Heart right ventricle (tissue), 16 donors: ENCODE measurements at regions not wholly inside any gene's neighbourhood (a gene's known extent, or its start where the extent isn't known, plus 50 kb on each side); places are given as distances from the start of the nearest gene placed in this dataset.

ENCODE experiments used
- ATAC-seq, 8 donors: fragments of 200-7000 bp; cut with Tn5 transposase; one replicate each; pipeline ENCODE4 v1.9.1; 2020; ENCODE audit warnings: mild to moderate bottlenecking in 8 of 8, moderate library complexity in 8 of 8, moderate number of reproducible peaks in 1 of 8
- DNase-seq, 2 donors: peaks; one replicate each; pipeline ENCODE4 v3.0.0-alpha.2; 2020
- H3K27ac ChIP-seq, 10 donors: fragments of 200-600 bp; sonication (generic) in 2 of 10; one replicate each; pipeline versions ENCODE4 v1.5.0 to v1.8.0; 2020 to 2022; ENCODE audit warnings: mild to moderate bottlenecking in 3 of 10
- H3K27me3 ChIP-seq, 7 donors: fragments of 200-600 bp; one replicate each; pipeline ENCODE4 v1.8.0; 2021 to 2022; ENCODE audit warnings: mild to moderate bottlenecking in 2 of 7
- H3K36me3 ChIP-seq, 9 donors: fragments of 200-600 bp; sonication (generic) in 1 of 9; one replicate each; pipeline versions ENCODE4 v1.5.0 to v1.8.0; 2020 to 2022; ENCODE audit warnings: mild to moderate bottlenecking in 2 of 9
- H3K4me1 ChIP-seq, 9 donors: fragments of 200-600 bp; sonication (generic) in 1 of 9; one replicate each; pipeline versions ENCODE4 v1.5.0 to v1.8.0; 2020 to 2022; ENCODE audit warnings: mild to moderate bottlenecking in 4 of 9
- H3K4me3 ChIP-seq, 10 donors: fragments of 200-600 bp; sonication (generic) in 2 of 10; one replicate each; pipeline versions ENCODE4 v1.5.0 to v1.8.0; 2020 to 2022; ENCODE audit warnings: mild to moderate bottlenecking in 7 of 10, moderate library complexity in 2 of 10
- H3K9me3 ChIP-seq, 11 donors: fragments of 200-600 bp in 10 of 11; sonication (generic) in 2 of 11; one replicate each; pipeline versions ENCODE4 v1.5.0 to v1.8.0; 2013 to 2022; ENCODE audit warnings: mild to moderate bottlenecking in 2 of 11, control low read depth in 1 of 11, moderate library complexity in 1 of 11
- CTCF ChIP-seq, 9 donors: fragments of 200-600 bp; sonication (generic) in 2 of 9; IDR thresholded peaks; one replicate each; pipeline versions ENCODE4 v1.5.0 to v1.8.0; 2021 to 2022; ENCODE audit warnings: antibody characterized with exemption in 9 of 9, mild to moderate bottlenecking in 5 of 9, moderate library complexity in 1 of 9
- WGBS, 2 donors: extraction: QIAGEN DNeasy Blood & Tissue Kit; methylation state at CpG; one replicate each; pipeline ENCODE4 v1.1.7; 2013; ENCODE audit warnings: inconsistent platforms in 1 of 2; 5-methylcytosine and 5-hydroxymethylcytosine counted together
- intact Hi-C, 10 donors: fragments of 100-400 bp; cut with DNase I; formaldehyde crosslinking; loops; one replicate each; pipeline versions ENCODE4 v1.11.1 to v1.14.2; 2022
- donor health status: Arrhythmogenic right ventricular cardiomyopathy.
- donor health status: ischemic (EF 13 %, LVEDD 7.1; RV severe dilation, severe dysfunction).
- donor health status: healthy with polysubstance abuse.
- donor health status: DM: no; HTN: yes; CAD: no.
- donor health status: DM: no; HTN: no; CAD: no.
- donor health status: ischemic (EF 25% LVEDD 6.9; RV normal size, moderate dysfunction).
- donor health status: ischemic (EF 25% LVEDD 5.7; RV mildly dilated, moderate dysfunction).
- donor health status: healthy.
- donor health status: DM: yes; HTN: yes; CAD: no.
- donor health status: Ischemic cardiomyopathy.
- donor health status: ischemic (EF 35%, LVEDD 5.7; RV mildly dilated, moderate dysfunction).
- donor health status: nonischemic (EF 11% LVEDD 7.7; RV severe dilation, severe dysfunction).
- donor health status: DM: yes; HTN: yes; CAD: no.
- donor health status: PGD.
- donor health status: ischemic (EF 29% LVEDD 5.4; RV normal size, mild dysfunction).
- donor health status: nonischemic (EF 23%, LVEDD 6.1; RV moderate dilation, normal function).

- Histone ChIP-seq H3K36me3 (no peaks in the 10 kb centered on the region), H3K27me3 (peaks cover 0 to 3% (median 0%) of the 10 kb centered on the region in 7 donors), H3K4me1 (no peaks in the 10 kb centered on the region), H3K4me3 (no peak overlapping the region), H3K9me3 (peaks cover 0 to 18% (median 0%) of the 10 kb centered on the region in 11 donors), H3K27ac (no peak overlapping the region)
- TF ChIP-seq CTCF (IDR thresholded peaks at IDR 0.05): no peak
- ATAC-seq (no peak), DNase-seq (no peak)
- 85 to 97% methylated on average over 2 of the region's 2 CpGs for WGBS, 2 donors
- intact Hi-C loops: no loop called here
These were observed 566.1 kb upstream of the MIS18BP1 start for GRCh38 chr14:45819107-45819506.

- Histone ChIP-seq H3K4me1 (no peaks in the 10 kb centered on the region), H3K36me3 (no peaks in the 10 kb centered on the region), H3K4me3 (no peak overlapping the region), H3K27ac (no peak overlapping the region), H3K9me3 (peaks cover 0 to 3% (median 0%) of the 10 kb centered on the region in 11 donors), H3K27me3 (no peaks in the 10 kb centered on the region)
- WGBS, 2 donors: 72 to 83% methylated on average over 2 of the region's 2 CpGs
- TF ChIP-seq CTCF (IDR thresholded peaks at IDR 0.05): no peak
- intact Hi-C loops: no loop called here
- DNase-seq (no peak), ATAC-seq (no peak)
These were observed 558.2 kb upstream of the MIS18BP1 start for GRCh38 chr14:45811155-45811554.

- Histone ChIP-seq H3K4me3 (no peak overlapping the region), H3K27ac (no peak overlapping the region), H3K9me3 (no peaks in the 10 kb centered on the region), H3K36me3 (no peaks in the 10 kb centered on the region), H3K4me1 (no peaks in the 10 kb centered on the region), H3K27me3 (no peaks in the 10 kb centered on the region)
- intact Hi-C loops: no loop called here
- DNase-seq (no peak), ATAC-seq (no peak)
- 32% methylated on average over 3 of the region's 3 CpGs for WGBS, 2 donors
- TF ChIP-seq CTCF (IDR thresholded peaks at IDR 0.05): no peak
These were observed 557.3 kb upstream of the MIS18BP1 start for GRCh38 chr14:45810152-45810872.

- ATAC-seq (no peak), DNase-seq (no peak)
- Histone ChIP-seq H3K4me3 (no peak overlapping the region), H3K36me3 (no peaks in the 10 kb centered on the region), H3K4me1 (no peaks in the 10 kb centered on the region), H3K9me3 (no peaks in the 10 kb centered on the region), H3K27ac (no peak overlapping the region), H3K27me3 (no peaks in the 10 kb centered on the region)
- WGBS, 2 donors: 34 to 36% methylated on average over 5 of the region's 5 CpGs
- no peak for TF ChIP-seq CTCF (IDR thresholded peaks at IDR 0.05)
- intact Hi-C loops: no loop called here
These were observed 554.3 kb upstream of the MIS18BP1 start for GRCh38 chr14:45807178-45807899.
